ENCODE measurements at regions not wholly inside any gene's neighbourhood (a gene's known extent, or its start where the extent isn't known, plus 50 kb on each side); places are given as distances from the start of the nearest gene placed in this dataset.

DNA sequence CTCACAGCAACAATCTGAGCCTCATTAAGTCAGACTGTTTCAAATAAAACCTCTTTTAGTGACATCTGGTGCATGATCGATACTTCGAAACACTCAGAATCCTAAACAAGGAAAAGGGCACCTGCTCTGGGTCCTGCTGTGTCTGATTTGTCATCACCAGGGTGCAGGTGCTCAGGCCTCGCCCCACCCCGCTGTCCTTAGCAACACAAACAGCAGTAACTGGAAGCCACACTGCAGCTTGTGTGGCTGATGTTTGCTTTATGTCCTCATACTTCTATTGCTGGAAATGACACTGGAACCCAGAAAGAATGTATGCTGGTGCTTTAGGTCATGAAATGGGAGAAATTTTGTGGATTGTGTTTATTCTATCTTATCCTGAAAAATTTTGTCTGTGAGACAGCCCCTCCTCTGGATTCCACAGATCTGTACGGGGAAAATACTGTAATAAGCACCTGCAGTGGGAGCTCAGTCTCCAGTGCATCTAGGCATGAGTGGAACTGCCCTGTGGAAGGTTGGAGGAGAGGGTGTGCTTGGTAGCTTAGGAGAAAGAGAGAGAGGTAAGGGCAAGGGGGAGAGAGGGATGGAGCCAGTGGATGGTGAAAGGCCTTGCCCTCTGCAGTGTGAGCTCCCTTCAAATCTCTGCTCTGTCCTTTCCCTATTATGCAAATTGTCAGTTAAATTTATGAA is 284.2 kb downstream of the SMARCA2 start:
- DNase-seq (ENCODE audit: low read depth) = no peak
- TF ChIP-seq, protein P1, sequence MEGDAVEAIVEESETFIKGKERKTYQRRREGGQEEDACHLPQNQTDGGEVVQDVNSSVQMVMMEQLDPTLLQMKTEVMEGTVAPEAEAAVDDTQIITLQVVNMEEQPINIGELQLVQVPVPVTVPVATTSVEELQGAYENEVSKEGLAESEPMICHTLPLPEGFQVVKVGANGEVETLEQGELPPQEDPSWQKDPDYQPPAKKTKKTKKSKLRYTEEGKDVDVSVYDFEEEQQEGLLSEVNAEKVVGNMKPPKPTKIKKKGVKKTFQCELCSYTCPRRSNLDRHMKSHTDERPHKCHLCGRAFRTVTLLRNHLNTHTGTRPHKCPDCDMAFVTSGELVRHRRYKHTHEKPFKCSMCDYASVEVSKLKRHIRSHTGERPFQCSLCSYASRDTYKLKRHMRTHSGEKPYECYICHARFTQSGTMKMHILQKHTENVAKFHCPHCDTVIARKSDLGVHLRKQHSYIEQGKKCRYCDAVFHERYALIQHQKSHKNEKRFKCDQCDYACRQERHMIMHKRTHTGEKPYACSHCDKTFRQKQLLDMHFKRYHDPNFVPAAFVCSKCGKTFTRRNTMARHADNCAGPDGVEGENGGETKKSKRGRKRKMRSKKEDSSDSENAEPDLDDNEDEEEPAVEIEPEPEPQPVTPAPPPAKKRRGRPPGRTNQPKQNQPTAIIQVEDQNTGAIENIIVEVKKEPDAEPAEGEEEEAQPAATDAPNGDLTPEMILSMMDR (conservative IDR thresholded peaks at IDR 0.05; ENCODE audit: low read depth, low read length) = no peak
- no peak overlapping the region for H3K4me3 ChIP-seq (ENCODE audit: low read length)

DNA sequence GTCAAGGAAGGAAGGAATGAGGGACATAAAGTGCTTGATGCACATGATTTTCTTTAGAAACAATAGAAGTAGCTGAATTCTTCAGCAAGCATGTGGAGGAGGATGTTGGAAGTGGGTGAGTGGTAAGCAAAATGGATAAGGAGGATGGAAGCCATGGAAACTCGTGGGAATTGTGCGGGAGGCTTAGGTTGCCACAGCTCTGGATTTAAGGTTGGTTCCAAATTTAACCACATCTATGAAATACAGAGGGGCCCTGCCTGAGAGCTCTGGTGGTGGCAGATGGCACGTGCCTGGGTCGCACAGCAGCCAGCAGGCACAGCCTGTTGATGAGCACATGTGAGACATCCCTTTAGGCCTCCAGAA is 284.7 kb downstream of the SMARCA2 start:
- H3K4me3 ChIP-seq (ENCODE audit: low read length) = no peak overlapping the region
- no peak for DNase-seq (ENCODE audit: low read depth)
- TF ChIP-seq, protein P1 (conservative IDR thresholded peaks at IDR 0.05; ENCODE audit: low read depth, low read length) = no peak

DNA sequence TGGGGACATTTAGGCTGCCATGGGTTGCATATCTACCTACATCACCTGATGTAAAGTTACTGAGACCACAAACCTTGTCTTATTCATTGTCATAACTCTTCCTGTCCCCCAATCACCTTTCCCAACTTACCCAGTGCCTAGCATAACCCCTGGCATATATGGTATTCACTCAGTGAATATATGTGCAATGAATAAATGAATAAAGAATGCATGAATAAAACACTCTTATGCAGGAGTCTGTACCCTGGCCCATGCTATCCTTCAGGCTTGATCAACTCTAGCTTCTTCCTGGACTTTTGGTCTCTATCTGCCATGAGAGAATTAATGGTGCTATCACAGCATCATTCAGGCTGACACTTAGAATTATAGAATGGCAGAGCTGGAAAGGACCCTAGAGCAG is 285.2 kb downstream of the SMARCA2 start:
- DNase-seq (ENCODE audit: low read depth) = no peak
- TF ChIP-seq, protein P1 (conservative IDR thresholded peaks at IDR 0.05; ENCODE audit: low read depth, low read length) = no peak
- no peak overlapping the region for H3K4me3 ChIP-seq (ENCODE audit: low read length)

DNA sequence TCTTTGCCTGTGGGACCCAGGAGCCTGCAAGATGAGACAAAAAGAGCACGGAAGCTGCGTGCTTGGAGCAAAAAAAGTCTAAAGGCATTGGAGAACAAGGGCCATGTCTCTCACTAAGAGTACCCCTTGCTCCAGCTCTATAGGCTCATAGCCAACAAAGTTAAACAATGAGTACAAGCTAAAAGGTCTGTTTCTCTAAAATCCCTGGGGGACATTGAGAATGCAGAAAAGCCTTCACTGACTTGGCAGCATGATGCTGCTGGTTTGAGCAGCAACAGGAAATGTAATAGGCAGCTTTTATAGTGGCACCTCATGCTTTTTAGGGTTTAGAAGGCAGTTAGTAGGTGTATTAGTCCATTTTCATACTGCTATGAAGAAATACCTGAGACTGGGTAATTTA is 287.5 kb downstream of the SMARCA2 start:
- H3K4me3 ChIP-seq (ENCODE audit: low read length) = no peak overlapping the region
- DNase-seq (ENCODE audit: low read depth) = no peak
- TF ChIP-seq, protein P1 (conservative IDR thresholded peaks at IDR 0.05; ENCODE audit: low read depth, low read length) = no peak

DNA sequence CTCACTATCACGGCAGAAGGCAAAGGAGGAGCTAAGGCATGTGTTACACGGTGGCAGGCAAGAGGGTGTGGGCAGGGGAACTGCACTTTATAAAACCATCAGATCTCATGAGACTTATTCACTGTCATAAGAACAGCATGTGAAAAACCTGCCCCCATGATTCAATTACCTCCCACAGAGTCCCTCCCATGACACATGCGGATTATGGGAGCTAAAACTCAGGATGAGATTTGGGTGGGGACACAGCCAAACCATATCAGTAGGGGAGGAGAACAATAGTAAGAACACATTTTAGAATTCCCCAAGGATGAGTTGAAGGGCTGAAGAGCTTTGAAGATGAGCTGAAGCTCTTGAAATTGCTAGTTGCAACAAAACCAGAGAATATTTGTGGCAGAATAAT is 287.9 kb downstream of the SMARCA2 start:
- TF ChIP-seq, protein P1 (conservative IDR thresholded peaks at IDR 0.05; ENCODE audit: low read depth, low read length) = no peak
- DNase-seq (ENCODE audit: low read depth) = no peak

DNA sequence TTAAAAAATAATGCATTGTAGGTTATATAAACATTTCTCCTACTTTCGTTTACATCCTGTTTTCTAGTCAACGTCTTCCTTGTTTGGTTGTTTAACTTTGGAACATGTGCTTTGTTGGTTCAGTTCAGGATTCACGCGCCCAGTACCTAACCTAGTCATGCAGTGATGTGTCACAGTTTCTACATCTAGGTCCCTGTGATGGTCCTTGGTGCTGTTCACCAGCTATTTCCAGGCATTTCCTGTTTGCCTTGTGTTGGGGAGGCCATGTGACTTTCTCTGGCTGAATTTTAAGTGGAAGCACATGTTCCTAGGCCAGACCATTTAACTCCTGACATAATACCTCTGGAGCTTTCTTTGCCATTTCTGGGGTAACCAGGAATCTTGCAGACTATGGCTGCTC is 292.3 kb downstream of the SMARCA2 start:
- H3K4me3 ChIP-seq (ENCODE audit: low read length) = no peak overlapping the region
- DNase-seq (ENCODE audit: low read depth) = no peak
- TF ChIP-seq, protein P1 (conservative IDR thresholded peaks at IDR 0.05; ENCODE audit: low read depth, low read length) = no peak

More for the DNA sequence above, 287.9 kb downstream of the SMARCA2 start:
- H3K4me3 ChIP-seq (ENCODE audit: low read length) = no peak overlapping the region

DNA sequence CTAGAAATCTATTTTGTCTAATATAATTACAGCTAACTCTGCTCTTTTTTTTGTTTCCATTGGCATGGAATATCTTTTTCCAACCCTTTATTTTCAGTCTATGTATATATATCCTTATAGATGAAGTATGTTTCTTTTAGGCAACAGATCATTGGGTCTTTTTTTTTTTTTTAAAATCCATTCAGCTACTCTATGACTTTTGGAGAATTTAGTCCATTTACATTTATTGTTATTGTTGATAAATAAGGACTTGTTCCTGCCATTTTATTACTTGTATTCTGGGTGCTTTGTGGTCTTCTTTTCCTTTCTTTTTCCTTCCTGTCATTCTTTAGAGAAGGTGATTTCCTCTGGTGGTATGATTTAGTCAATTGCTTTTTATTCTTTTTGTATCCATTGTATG is 296.8 kb downstream of the SMARCA2 start:
- TF ChIP-seq, protein P1 (conservative IDR thresholded peaks at IDR 0.05; ENCODE audit: low read depth, low read length) = no peak
- H3K4me3 ChIP-seq (ENCODE audit: low read length) = no peak overlapping the region
- no peak for DNase-seq (ENCODE audit: low read depth)
